Embryonic facial prominence (tissue), 1 donor: ENCODE measurements at regions not wholly inside any gene's neighbourhood (a gene's known extent, or its start where the extent isn't known, plus 50 kb on each side); places are given as distances from the start of the nearest gene placed in this dataset.

Experiments used
- DNase-seq: peaks from one replicate; pipeline ENCODE4 v3.0.0-alpha.2; 2016; ENCODE audit errors: extremely low spot score

DNA sequence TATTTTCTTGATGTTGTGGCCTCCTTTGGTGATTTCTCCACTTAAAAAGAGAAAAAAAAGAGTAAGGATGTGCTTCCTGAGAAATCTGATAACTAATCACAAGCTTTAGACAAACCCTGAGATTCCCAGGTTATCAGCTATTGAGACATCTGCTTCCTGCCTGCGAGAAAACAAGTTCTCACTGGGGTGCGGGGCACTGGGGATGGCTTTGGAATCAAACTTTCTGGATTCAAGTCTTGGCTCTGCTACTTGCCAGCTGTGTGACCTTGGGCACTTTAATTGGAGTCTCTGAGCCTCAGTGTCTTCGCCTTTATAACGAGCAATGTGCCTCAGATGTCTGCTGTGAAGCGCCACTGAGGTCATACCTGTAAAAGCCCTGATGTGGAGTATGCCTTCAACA lies 152.5 kb upstream of the NAV2 start:
- DNase-seq = no peak

- DNase-seq = no peak
Measured at GRCh38 chr11:19559746-19560145, 152.9 kb upstream of the NAV2 start.

DNA sequence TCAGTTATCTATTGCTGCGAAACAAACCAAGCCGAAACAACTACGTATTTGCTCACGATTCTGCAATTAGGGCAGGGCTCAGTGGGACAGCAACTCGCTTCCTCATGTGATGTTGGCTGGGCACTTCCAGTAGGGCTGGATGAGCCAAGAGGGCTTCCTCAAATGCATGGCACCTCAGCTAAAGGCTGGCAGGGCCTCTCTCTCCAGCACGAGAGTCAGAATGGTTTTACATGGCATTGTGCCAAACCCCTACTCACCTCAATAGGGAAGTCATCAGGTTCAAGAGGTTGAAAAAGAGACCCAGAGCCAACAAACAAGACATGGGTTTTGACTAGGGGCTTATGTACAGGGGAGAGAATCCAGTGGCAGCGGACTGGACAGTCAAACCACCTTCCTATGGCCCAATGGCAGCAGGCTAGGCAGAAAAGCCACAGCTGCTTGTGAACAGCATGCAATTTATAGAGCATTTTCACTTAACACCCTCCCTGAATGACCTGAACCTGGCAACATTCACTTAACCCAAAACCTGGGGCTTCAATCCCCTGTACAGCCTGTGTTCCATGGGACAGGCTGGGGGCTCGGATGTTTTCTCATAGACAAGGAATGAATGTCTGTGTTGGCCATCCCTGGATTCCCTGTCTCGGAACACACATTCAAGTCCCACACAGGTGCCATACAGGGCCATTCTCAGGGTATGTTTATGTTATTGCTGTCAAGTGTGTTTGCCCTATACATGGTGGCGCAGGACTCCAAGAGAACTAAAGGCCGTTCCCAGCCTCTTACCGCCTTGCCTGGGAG lies 154.2 kb upstream of the NAV2 start:
- DNase-seq = no peak

GRCh38 chr11:19557720-19558140 lies 154.9 kb upstream of the NAV2 start:
- DNase-seq = no peak

GRCh38 chr11:19557185-19557584 lies 155.5 kb upstream of the NAV2 start:
- no peak for DNase-seq

DNA sequence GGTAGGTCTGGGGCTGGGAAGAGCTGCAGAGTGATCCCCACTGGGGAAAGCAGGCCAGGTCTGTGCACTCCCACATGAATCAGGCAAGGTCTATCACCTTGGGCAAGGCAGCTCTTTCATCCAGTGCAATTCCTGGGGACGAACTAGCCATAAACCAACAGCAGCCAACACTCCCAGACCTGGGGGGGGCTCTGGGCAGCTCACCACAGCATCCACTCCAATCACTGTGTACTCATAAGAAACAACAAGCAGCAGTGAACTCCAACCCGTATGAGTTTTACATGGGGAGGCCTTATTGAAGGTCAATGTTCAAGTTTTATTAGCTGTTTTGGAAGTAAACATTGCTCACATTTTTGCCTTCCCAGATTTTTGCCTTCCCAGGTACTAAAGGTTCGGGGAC lies 157.4 kb upstream of the NAV2 start:
- DNase-seq = no peak

- DNase-seq = peak; percentile 53
Measured at GRCh38 chr11:19553683-19554333, 158.8 kb upstream of the NAV2 start.

DNA sequence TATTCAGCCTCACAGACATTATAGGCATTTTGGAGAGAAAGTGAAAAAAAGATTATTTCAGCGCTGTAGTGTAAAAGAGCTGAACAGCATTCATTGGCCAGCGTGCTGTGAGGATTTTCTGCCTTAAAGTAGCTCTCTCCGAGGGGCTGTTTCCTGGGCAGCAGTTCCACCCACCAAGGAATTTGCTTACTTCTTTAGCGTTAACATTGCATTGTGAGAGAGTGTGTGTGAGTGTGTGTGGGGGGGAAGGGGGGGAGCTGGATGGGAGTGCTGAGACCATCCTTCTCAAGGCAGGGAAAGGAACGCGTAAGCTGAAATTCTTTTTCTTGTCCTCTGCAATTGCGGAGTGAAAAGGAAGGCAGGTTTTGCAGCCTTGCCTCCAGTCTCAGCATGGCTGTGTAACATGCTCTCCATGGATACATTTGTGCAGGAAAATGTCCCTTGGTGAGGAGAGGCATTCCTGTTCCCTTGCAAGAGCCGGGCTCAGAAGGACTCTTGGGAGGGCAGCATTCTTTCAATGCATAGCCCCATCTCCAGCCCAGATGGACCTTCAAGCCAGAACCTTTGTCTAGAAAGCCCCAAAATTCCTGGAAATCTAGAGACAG lies 159.9 kb upstream of the NAV2 start:
- DNase-seq = no peak

- no peak for DNase-seq
Measured at GRCh38 chr11:19552161-19552560, 160.5 kb upstream of the NAV2 start.

DNA sequence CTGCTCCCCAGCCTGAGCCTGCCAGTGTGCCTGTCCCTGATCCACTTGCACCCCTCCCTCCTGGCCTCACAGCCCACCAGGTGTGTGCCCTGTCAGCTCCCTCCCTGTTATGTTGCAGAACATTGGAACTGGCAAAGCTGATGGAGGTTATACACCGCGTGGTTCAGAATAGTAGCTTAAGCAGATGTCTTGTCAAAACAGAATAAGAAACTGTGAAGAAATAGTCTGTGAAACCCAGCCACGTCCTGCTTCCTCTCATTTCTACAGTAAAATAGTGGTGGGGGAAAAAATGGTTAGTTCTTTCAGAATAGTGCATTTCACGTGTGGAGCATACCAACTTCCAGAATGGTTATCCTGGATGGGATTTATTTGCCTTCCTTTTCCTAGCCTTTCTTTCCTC lies 161.2 kb upstream of the NAV2 start:
- DNase-seq = no peak

DNA sequence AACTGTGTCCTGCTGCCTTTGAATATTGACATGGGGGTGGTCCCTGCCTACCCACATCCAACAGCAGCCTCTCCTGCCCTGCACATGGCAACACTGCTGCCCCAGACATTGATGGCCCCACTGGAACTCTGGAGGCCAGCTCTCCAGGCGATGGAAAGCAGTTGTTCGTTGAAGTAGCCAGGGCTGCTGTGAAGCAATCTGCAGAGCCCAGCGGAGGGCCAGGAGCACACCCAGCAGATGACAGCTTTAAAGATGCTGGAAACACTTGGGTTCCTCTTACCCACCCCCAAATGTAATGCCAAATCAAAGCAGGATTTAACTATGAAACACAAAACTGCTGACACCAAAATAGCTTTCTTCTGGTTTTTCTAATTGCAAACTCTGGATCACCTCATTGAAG lies 165.6 kb upstream of the NAV2 start:
- DNase-seq = no peak

DNA sequence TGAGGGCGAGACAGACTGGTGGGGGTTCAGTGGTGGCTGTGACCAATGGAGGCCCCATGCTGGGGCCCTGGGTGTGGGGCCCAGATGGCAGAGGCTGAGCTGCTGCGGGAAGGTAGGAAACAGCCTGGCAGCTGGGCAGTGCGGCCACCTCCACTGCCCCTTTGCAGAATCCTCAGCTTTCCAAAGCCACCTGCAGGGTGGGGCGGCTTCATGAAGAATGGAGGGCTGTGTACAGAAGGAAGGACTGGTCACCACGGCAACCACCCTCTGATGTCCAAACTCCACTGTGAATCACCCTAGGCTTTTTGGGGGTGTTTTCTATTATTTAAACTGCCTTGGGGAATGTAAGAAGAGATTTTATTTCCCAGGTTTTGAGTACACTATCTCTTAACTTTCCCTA lies 166.3 kb upstream of the NAV2 start:
- DNase-seq = no peak

- DNase-seq = no peak
Measured at GRCh38 chr11:19541521-19542049, 171.1 kb upstream of the NAV2 start.

GRCh38 chr11:19539861-19540260 lies 172.8 kb upstream of the NAV2 start:
- DNase-seq = no peak

DNA sequence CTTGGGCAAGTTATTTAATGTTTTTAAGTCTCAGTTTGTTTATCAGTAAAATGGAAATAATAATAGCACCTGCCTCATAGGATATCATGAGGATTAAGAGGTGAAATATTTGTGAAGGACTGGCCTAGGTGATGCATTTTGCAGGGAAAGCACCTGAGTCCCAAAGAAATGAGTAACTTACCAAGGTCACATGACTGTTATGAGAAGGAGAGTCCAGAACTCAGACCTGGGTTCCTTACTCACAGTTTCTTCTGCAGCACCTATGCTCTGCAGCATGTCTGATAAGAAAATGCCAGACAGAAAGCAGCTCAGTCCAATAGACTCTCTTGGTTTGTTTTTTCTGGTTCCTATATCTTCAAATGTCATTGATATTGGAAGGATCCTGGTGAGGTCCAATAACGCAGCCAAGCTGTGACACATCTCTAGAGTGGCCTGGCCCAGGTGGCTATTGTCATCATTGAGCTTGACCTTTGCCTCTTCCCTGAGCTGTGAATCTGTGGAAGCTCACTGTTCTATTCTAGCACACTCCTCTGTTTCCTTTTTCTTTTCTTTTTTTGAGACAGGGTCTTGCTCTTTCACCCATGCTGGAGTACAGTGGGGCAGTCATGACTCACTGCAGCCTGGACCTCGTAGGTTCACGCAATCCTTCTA lies 174.7 kb upstream of the NAV2 start:
- DNase-seq = no peak

GRCh38 chr11:19536131-19536530 lies 176.5 kb upstream of the NAV2 start:
- no peak for DNase-seq

- no peak for DNase-seq
Measured at GRCh38 chr11:19530505-19530904, 182.1 kb upstream of the NAV2 start.

DNA sequence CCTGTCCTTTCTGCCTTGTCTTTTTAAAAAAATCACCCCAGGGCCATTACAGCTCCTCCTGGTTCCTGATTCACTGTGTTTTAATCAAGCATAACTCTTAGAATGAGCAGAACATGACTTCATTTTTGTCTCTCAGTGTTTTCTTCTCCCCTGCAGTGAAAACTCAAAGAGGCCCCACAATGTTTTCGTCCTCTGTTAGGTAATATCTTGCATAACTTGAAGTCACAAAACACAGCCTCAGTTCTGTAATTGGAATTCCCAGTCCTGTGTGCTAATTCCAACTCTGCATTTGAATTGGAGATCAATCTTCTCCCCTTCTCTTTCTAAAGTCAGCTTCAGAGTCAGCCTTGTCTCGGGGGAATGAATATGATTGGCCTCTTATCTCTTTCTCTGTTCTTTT lies 186.5 kb upstream of the NAV2 start:
- no peak for DNase-seq

DNA sequence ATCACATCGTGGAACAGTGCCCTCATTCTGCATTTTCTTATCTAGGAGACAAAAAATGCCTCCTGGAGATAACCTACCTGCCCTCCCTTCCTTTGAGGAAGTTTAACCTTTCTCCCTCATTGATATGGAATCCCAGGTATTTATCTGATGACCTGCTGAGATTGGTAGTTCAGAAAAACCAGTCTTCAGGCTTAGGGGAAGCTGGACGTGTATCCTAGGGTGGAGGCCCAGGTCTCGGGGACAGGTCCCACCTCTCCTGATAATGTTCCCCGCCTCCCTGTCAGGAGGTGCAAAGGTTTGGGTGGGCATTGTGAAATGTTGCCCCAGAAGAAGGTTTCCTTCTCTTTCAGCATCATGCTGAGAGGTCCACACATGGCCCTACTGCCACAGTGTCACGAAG lies 186.9 kb upstream of the NAV2 start:
- DNase-seq = no peak

DNA sequence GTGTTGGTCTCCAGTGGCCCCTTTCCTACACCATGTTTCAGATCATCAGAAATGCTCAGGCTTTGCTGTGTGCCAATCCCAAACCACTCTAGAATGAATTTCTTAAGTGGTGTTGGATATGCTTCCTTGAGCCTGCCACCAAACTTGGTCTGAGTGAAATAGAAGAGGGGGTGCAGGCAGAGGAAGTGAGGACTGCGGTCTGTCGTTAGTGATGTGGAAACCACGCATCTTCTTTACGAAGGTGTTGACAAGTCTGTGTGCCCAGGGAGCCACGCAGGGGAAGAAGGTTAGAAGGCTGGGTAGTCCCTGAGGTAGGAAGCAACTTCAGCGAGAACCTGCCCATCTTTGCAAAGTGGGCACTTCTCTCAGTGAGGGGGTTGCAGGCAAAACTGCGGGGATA lies 187.4 kb upstream of the NAV2 start:
- no peak for DNase-seq

DNA sequence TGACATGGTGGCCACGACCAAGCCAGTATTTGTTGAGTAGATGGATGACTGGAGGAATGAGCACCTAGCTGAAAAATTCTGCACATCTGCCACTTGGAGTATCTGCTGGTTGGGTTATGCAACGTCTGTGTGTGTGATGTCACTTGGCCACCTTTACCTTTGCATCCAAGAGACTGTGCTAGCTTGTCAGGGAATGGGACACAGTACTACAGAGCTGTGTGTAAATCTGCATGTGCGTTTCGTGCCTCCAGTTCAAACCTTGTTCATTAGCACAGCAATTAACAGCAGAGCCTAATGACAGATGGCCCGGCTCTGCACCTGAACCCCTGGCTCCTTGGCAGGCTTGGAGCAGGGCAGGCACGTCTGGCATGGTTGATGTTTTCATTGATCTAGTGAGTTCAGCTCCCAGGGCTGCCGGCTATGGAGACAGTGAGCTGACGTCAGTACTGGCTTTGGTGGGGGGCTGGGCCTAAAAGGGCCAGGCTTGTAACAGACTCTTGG lies 188.4 kb upstream of the NAV2 start:
- no peak for DNase-seq

- DNase-seq = no peak
Measured at GRCh38 chr11:19520681-19521080, 192.0 kb upstream of the NAV2 start.
